Panc1 (cell line): ENCODE measurements at regions not wholly inside any gene's neighbourhood (a gene's known extent, or its start where the extent isn't known, plus 50 kb on each side); places are given as distances from the start of the nearest gene placed in this dataset.

ENCODE experiments used
- ATAC-seq: fragments of 200-7000 bp; cut with Tn5 transposase; 2 replicates; pipeline ENCODE4 v1.9.1; 2020; ENCODE audit warnings: mild to moderate bottlenecking, moderate library complexity
- BruUV-seq: library from RNA; stranded (reverse); fragments of 400-500 nt; replicated peaks from 2 replicates; lab custom pipeline; 2021; lab: Mats Ljungman, UMichigan
- CTCF ChIA-PET: fragments of 300-600 bp; sonication (Branson Sonifier 250); formaldehyde crosslinking; loops from one replicate; lab custom pipeline; 2022; ENCODE audit warnings: antibody characterized with exemption; lab: Charles Lee
- POLR2A ChIA-PET: fragments of 300-600 bp; sonication (Branson Sonifier 250); formaldehyde crosslinking; loops from one replicate; lab custom pipeline; 2022; ENCODE audit warnings: antibody characterized with exemption; lab: Charles Lee
- DNase-seq: peaks from one replicate; pipeline ENCODE4 v3.0.0-alpha.2; 2010; ENCODE audit warnings: low read depth, low spot score
- H3K27ac ChIP-seq: 2 replicates; pipeline ENCODE4 v1.5.1; 2011; ENCODE audit warnings: mild to moderate bottlenecking, low read length, inconsistent platforms
- H3K27me3 ChIP-seq: fragments of 200-500 bp; sonication (Bioruptor generic); 2 replicates; pipeline ENCODE4 v1.6.0; 2014; ENCODE audit warnings: low read length, inconsistent platforms; ENCODE audit not compliant: control insufficient read depth, insufficient read depth
- H3K36me3 ChIP-seq: fragments of 200-500 bp; sonication (Bioruptor generic); 2 replicates; pipeline ENCODE4 v1.5.1; 2014; ENCODE audit warnings: inconsistent platforms, mild to moderate bottlenecking, low read length, moderate library complexity; ENCODE audit not compliant: control insufficient read depth, insufficient read depth
- H3K4me1 ChIP-seq: 2 replicates; pipeline ENCODE4 v1.5.1; 2011; ENCODE audit warnings: inconsistent platforms, mild to moderate bottlenecking, low read length, moderate library complexity; ENCODE audit not compliant: control insufficient read depth, insufficient read depth
- H3K4me3 ChIP-seq, 2 experiments: 2 replicates each; pipeline ENCODE4 v1.5.1; 2011 to 2012; ENCODE audit warnings: low read depth in 2 of 2, low read length in 2 of 2, mild to moderate bottlenecking in 2 of 2, inconsistent platforms in 1 of 2, moderate library complexity in 1 of 2
- H3K9me3 ChIP-seq: fragments of 200-500 bp; sonication (Bioruptor generic); 2 replicates; pipeline ENCODE4 v1.5.1; 2014; ENCODE audit warnings: low read depth, mild to moderate bottlenecking, inconsistent platforms, low read length, moderate library complexity; ENCODE audit not compliant: control insufficient read depth, insufficient read depth
- POLR2AphosphoS5 ChIP-seq: IDR thresholded peaks from 2 replicates; pipeline ENCODE4 v1.6.1; 2012; ENCODE audit warnings: mild to moderate bottlenecking, low read depth, low read length, moderate library complexity
- SIN3A ChIP-seq: IDR thresholded peaks from 2 replicates; pipeline ENCODE4 v1.6.1; 2012; ENCODE audit warnings: low read depth, mild to moderate bottlenecking, low read length, moderate library complexity, borderline replicate concordance; ENCODE audit not compliant: insufficient read depth
- TCF7L2 ChIP-seq: IDR thresholded peaks from 2 replicates; pipeline ENCODE4 v1.6.1; 2011; ENCODE audit warnings: mild to moderate bottlenecking, low read depth, low read length, inconsistent platforms
- in situ Hi-C: cut with HindIII; loops from 2 replicates; pipeline ENCODE4 v1.10.0; 2016; ENCODE audit warnings: low sequenced_read_pairs, low pct_unique_long_range_greater_than_20kb
- intact Hi-C: fragments of 100-400 bp; cut with micrococcal nuclease; formaldehyde crosslinking; loops from one replicate; pipeline ENCODE4 v1.10.0; 2022; ENCODE audit not compliant: unreplicated experiment
- TF ChIP-seq, protein P1 (sequence below), 2 experiments: IDR thresholded peaks; 2 replicates each; pipeline ENCODE4 v1.6.1; 2011 to 2012; ENCODE audit warnings: low read depth in 2 of 2, control low read depth in 1 of 2, low read length in 1 of 2, mild to moderate bottlenecking in 1 of 2, moderate library complexity in 1 of 2; ENCODE audit not compliant: insufficient read depth in 1 of 2
- TF ChIP-seq, protein P2 (sequence below): fragments of 450-650 bp; IDR thresholded peaks from 2 replicates; pipeline ENCODE4 v1.5.1; 2017; ENCODE audit warnings: mild to moderate bottlenecking

DNA sequence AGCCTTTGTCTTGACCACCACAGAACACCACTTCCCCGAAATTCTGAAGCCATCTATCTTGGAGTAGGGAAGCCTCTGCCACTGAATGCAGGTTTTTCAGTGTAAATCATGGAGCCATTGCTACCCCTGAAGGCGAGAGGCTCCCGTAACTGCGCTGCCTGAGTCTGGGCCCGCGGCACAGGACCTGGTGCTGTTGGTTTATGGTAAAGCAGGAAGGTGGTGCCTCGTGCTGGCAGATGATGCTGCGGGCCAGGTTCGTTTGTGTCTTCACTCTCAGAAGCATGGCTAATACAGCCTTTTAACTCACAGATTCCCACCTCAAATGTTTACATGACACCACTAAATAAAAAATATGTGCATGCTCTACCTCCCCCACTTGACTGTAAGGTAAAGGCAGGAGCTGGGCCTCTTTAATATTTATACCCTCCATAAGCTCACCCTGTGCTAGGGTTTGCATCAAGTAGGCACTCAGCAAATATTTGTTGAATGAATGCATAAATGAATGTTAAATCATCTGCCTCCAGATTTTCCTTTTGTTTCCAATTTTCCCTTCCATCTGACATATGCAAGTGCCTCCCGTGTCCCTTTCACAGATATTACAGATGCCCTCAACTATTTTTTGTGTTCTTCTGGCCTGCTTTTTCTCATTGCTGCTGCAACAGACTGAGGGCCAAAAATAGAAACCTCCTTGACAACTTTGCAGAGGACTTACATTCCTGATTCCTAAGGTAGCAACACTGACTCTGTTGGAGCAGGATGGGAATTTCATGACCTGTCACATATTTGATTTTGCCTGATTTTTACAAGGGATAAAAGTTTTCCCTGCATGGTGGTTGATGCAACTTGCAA is 83.5 kb upstream of the CPO start:
- intact Hi-C loops: no loop called here
- ChIA-PET POLR2A (no interaction called here), CTCF (no interaction called here)
- in situ Hi-C loops: no loop called here
- H3K9me3 ChIP-seq: no peaks in the 10 kb centered on the region
- TF ChIP-seq, protein P1, sequence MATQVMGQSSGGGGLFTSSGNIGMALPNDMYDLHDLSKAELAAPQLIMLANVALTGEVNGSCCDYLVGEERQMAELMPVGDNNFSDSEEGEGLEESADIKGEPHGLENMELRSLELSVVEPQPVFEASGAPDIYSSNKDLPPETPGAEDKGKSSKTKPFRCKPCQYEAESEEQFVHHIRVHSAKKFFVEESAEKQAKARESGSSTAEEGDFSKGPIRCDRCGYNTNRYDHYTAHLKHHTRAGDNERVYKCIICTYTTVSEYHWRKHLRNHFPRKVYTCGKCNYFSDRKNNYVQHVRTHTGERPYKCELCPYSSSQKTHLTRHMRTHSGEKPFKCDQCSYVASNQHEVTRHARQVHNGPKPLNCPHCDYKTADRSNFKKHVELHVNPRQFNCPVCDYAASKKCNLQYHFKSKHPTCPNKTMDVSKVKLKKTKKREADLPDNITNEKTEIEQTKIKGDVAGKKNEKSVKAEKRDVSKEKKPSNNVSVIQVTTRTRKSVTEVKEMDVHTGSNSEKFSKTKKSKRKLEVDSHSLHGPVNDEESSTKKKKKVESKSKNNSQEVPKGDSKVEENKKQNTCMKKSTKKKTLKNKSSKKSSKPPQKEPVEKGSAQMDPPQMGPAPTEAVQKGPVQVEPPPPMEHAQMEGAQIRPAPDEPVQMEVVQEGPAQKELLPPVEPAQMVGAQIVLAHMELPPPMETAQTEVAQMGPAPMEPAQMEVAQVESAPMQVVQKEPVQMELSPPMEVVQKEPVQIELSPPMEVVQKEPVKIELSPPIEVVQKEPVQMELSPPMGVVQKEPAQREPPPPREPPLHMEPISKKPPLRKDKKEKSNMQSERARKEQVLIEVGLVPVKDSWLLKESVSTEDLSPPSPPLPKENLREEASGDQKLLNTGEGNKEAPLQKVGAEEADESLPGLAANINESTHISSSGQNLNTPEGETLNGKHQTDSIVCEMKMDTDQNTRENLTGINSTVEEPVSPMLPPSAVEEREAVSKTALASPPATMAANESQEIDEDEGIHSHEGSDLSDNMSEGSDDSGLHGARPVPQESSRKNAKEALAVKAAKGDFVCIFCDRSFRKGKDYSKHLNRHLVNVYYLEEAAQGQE (IDR thresholded peaks at IDR 0.05; ENCODE audit: insufficient read depth in 1 of 2, low read depth in 2 of 2, low read length in 1 of 2): no peak
- no peak for TF ChIP-seq SIN3A
- TF ChIP-seq TCF7L2: no peak
- no peak for TF ChIP-seq POLR2AphosphoS5
- TF ChIP-seq, protein P2, sequence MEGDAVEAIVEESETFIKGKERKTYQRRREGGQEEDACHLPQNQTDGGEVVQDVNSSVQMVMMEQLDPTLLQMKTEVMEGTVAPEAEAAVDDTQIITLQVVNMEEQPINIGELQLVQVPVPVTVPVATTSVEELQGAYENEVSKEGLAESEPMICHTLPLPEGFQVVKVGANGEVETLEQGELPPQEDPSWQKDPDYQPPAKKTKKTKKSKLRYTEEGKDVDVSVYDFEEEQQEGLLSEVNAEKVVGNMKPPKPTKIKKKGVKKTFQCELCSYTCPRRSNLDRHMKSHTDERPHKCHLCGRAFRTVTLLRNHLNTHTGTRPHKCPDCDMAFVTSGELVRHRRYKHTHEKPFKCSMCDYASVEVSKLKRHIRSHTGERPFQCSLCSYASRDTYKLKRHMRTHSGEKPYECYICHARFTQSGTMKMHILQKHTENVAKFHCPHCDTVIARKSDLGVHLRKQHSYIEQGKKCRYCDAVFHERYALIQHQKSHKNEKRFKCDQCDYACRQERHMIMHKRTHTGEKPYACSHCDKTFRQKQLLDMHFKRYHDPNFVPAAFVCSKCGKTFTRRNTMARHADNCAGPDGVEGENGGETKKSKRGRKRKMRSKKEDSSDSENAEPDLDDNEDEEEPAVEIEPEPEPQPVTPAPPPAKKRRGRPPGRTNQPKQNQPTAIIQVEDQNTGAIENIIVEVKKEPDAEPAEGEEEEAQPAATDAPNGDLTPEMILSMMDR: no peak
- no peak overlapping the region for H3K4me3 ChIP-seq
- H3K36me3 ChIP-seq: no peaks in the 10 kb centered on the region
- BruUV-seq: no TSS peak
- no peak for ATAC-seq
- DNase-seq: no peak
- no peak overlapping the region for H3K27ac ChIP-seq
- H3K4me1 ChIP-seq: no peaks in the 10 kb centered on the region
- no peaks in the 10 kb centered on the region for H3K27me3 ChIP-seq

DNA sequence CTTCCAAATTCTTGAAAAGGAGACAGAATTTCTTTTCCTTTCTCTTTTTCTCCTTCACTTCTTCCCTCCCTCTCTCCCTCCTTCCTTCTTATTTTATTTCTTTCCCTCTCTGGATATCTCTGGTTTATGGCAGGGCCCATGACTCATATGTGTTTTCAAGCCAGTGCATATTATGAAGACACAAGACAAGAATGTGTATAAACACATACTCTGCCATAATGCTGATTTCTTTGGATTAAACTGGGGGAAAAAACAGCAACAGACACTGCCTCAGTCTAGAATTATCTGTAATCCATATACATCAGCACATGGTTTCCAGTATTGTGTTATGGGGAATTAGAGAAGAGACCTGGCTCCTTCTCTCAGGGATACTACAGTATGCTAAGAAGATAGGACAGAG is 82.8 kb upstream of the CPO start:
- H3K36me3 ChIP-seq: no peaks in the 10 kb centered on the region
- DNase-seq (no peak), ATAC-seq (no peak)
- in situ Hi-C loops: no loop called here
- CTCF ChIA-PET: no interaction called here
- TF ChIP-seq TCF7L2 (no peak), POLR2AphosphoS5 (no peak), SIN3A (no peak)
- TF ChIP-seq, protein P2: no peak
- TF ChIP-seq, protein P1 (IDR thresholded peaks at IDR 0.05; ENCODE audit: insufficient read depth in 1 of 2, low read depth in 2 of 2, low read length in 1 of 2): no peak
- H3K4me3 ChIP-seq: no peak overlapping the region
- no peaks in the 10 kb centered on the region for H3K4me1 ChIP-seq
- H3K27me3 ChIP-seq: no peaks in the 10 kb centered on the region
- H3K9me3 ChIP-seq: no peaks in the 10 kb centered on the region
- POLR2A ChIA-PET: no interaction called here
- BruUV-seq: no TSS peak
- intact Hi-C loops: no loop called here
- H3K27ac ChIP-seq: no peak overlapping the region
